EL (cell line): ENCODE measurements at regions not wholly inside any gene's neighbourhood (a gene's known extent, or its start where the extent isn't known, plus 50 kb on each side); places are given as distances from the start of the nearest gene placed in this dataset.

Experiments
- DNase-seq: peaks from one replicate; pipeline ENCODE4 v3.0.0-alpha.2; 2016

DNA sequence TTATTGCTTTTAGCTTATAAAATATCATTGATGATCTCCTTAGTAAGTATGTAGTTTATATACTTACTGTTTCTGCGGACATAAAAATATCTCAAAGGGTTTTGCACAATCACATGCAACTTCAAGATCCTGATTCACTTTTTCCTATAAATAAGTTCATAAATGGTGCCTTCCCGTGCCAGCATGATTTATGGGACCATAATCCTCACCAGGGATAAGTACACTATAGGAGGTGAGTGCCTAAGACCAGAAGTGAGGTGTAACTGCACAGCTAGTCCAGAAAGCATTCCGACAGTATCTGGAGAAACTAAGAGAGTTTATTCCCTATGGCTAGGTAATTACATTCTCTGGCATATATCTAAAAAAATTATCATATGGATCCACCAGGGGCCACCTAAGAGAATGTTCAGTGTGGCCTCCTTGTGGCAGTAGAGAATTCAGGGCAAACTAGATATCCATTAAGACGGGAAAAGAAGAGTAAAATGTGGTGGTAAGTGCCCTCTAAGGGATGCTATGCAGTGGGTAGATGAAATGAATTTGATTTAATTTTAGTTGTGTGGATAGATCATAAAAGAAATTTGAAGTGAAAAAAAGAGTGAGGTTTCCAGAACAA is 402.5 kb upstream of the SLC24A2 start:
- DNase-seq = no peak

DNA sequence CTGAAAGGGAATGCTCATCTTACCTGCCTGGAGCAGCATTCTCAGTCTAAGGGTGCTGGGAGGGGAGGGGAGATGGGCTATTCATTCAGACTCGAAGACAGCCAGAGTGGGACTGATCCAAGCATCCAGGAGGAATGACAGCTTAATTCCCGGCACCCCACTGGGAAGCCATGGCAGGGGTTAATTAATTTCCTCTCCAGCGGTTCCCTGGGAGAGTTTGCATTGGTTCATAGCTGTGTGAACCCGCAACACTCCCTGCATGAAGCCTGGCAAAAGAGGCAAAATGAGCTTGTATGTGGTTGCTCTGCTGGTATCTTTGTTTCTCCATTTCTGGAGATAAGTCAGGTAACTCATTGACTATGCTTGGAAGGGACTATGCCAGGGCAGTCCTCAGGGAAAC is 401.0 kb upstream of the SLC24A2 start:
- no peak for DNase-seq

DNA sequence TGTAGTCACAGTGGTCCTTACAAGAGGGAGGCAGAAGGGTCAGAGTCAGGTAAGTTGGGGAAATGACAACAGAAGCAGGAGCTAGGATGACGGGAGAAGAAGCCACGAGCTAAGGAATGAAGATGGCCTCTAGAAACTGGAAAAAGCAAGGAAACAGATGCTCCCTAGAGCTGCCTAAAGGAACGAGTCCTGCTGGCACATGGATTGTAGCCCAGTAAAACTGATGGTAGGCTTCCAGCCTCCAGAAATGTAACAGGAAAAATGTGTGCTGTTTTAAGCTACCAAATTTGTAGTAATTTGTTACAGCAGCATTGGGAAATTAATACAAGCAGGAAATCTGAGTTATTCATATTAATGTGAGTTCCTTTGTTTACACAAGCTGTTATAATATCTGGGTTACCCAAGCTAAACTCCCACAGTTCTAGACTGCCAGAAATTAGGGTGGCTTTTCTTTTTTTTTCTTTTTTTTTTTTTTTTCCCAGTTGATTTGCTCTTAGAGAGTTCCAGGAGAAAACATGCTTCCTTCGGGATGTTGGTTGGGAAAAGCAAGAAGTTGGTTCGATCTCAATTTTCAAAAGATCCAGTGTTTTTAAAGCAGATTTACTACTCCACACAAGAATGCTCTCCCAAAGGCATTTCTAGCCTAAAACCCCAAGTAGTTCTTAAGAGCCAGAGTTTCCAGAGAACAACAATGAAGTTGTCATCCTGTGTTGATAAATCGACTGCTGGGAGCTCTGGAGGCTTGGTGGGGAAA is 400.0 kb upstream of the SLC24A2 start:
- DNase-seq = no peak

DNA sequence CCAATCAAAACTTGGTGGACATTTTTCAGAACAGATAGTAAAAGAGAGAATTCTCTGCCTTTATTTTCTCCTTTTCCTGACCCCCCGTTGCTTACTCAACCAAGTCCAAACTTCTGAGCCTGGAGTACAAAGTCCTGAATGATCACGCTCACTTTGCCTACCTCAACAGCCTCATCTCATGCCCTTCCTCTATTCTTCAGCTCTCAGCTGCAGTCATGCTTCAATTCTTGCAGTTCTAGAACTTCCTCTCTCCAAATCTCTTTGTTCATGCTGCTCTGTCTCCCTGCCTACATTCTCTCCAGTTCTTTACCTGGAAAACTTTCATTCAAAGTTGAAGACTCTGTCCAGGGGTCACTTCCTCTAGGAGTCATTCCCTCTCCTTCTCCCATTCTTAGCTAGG is 398.5 kb upstream of the SLC24A2 start:
- DNase-seq = no peak

DNA sequence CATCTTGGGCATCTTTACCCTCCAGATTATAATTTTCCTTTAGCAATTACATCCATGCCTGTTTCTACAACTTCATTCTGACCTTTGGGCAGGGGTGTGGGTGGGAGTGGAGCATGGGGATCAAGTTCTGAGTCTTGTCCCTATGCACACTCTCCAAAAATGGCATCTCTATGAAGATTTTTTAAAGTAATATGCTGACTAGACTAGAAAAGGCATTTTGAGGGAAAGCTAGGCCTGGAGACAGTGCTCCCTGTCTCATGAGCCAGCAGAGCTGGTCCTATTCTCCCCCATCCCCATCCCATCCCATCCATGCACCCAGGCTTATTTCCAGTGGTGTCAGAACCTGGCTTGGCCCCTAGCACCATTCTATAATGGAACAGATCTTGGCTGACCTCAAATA is 398.0 kb upstream of the SLC24A2 start:
- DNase-seq = no peak

DNA sequence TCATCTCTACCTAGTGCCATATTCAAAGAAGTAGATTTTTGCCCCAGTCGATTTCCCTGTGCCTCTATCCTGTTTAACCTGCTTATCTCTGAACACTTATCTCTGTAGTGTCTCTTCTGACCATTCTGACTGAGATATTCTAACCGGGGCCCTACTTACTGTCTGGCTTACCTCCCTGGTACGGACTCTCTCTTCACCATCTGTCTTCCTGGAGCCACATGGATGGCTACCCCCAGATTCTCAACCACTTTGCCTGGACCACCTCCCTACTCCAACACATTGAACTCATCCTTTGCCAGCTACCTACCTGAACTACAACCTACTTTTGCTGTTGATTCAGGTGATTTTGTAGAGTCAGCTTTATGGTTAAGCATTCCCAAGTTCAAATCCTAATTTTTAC is 397.4 kb upstream of the SLC24A2 start:
- no peak for DNase-seq

DNA sequence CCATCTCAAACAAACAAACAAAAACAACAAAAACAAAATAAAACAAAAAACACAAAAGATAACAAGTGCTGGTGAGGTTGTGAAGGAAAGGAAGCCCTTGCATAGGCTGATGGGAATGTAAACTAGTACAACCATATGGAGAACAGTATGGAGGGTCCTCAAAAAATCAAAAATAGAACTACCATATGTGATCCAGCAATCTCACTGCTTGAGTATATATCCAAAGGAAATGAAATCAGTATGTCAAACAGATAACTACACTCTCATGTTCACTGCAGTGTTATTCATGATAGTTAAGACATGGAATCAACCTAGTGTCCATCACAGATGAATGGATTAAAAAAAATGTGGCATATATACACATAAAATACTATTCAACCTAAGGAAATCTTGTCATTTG is 395.7 kb upstream of the SLC24A2 start:
- no peak for DNase-seq

DNA sequence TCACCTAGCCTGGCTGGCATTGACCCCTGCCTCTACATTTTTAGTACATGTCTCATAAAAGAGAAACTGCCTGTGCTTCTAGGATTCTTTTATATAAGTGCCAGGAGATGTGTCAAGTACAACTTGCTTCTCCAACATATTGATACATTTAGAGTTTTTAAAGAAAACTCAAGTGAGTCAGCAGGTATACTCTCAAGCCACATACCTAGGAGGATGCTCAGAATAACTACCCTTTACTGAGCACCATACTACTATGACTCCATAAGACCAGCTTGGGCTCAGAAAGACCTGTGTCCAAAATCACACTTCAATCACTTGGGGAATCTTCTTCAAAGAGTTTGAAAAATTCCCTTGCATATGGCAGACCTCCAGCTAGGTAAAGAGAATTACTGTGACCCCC is 389.8 kb upstream of the SLC24A2 start:
- DNase-seq = no peak

DNA sequence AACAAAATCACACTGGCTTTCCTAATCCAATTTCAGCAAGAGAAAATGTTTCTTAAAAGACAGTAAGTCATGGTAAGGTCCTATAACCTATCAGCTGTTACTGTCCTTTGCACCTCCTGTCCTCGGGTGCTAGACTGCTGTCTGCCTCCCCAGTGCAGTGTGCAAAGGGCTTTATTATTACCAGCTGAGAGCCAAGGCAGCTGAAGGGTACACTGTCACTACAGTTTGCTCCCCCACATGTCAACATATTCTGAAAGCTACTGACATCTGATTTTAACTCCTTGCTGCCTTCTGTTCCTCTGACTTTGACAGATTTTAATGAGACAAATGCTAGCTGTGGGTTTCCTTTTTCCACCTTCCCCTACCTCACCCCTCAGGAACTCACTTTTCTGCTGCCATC is 389.4 kb upstream of the SLC24A2 start:
- no peak for DNase-seq

DNA sequence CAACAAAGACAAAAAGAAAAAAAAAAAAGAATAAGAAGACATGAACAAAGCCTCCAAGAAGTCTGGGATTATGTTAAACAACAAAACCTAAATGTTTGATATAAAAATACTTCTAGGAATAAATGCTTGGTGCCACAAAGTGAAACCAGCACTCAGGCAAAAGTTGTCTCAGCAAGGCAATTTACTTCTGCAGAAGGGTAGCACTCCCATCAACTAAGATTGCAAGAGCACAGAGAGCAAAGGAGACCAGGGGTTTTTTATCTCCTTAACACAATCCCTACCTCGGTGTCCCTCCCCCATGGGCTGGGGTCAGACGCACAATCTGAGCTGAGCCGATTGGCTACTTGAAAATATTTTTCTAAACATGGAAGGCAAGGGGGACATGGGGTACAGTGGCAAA is 381.3 kb upstream of the SLC24A2 start:
- no peak for DNase-seq

DNA sequence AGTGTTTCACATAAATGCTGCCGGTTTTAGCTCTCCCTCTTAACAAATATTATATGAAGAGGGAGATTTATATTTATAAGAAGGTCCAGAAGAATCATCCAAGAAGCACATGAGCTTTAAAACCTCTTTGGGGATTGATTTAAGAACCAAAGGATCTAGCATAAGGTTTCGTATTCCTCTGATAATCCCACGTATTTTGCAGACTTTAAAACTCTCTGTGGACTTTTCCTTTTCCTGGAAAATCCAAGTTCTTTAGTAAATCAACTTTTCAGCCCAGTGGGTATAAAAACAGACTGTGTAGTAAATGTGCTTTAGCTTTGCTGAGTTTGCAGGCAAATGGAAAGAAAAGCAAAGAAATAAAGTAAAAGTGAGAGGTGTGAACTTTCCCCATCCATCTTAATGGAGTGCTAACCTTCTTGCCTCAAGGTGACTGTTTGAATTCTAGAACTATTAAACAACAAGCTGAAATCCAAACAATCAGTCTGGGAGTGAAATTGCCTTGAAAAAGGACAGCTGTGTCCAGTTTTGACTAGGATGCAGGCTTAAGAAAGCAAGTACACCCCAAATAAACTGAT is 363.4 kb upstream of the SLC24A2 start:
- no peak for DNase-seq

DNA sequence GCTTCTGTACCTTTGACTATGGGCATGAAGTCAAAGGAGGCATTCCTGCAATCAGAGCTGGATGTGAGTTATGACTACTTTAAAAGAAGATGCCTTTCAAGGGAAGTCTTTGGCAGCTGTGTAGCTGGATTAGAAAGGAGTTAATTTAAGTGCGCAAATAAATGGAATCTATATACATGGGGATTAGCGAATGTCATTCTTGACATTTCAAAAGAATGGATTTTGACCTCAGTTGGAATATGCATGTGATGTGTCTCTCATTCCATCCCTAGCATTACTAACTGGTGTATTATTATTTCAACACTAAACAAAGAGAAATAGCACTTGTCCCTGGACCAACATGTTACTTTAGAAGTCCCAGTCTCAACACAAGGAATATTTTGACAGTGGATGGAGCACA is 359.6 kb upstream of the SLC24A2 start:
- no peak for DNase-seq

DNA sequence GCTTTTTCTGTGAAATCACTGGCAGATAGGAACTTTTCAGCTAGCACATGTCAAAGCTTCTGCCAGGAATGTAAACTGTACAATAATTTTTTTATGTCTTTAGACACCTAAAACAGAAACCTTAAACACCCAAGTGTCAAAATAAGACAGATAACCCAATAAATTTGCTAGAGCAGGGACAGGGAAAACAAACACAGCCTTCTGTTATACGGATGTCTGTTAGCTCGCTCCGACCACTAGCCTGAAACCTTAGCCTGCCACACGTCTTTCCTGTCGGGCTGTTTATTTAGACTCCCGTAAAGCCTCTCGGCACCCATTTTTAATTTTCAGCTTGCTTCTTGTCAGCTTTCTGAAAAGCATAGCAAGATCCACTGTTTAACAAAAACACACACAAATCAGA is 355.4 kb upstream of the SLC24A2 start:
- DNase-seq = no peak

DNA sequence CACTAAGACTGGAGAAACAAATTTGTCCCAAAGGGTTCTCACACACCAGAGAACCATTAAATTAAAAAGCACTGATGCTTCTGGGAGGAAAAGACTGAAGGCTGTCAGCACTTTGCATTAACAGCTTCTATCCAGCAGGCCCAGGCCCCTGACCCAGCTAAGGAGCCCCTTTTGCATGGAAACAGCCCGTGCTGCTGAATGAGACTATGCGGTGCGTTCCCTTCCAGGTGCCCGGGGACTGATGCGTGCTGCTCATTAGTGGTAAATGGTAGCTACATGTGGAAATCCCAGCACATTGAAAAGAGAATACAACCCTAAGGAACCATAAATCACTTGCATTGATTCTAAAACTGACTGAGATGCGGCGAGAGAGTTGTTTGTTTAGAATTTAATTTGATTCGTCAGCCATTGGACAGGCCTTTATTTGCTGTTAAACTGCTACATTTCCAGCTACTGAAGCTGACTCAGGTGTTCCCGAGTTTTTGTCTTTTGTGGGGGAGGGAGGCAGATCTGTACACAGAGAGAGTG is 351.0 kb upstream of the SLC24A2 start:
- no peak for DNase-seq

DNA sequence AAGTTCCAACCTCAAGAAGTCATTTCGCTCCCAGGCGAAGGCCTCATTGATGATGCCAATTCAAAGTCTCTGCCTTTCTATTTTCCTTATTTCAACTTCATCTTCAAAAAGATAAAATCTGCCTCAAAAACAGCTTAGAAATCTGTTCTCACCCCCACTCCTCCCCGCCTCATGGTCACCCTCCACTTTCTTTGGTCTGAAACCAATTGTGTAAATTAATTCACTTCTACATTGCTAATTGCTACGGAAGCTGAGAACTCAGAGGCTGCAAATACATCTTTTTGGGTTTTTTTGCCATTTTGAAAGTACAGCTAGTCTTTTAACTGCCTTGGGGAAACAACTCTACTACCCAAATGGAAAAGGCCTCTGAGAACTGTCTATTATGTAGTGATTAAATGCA is 350.0 kb upstream of the SLC24A2 start:
- no peak for DNase-seq

DNA sequence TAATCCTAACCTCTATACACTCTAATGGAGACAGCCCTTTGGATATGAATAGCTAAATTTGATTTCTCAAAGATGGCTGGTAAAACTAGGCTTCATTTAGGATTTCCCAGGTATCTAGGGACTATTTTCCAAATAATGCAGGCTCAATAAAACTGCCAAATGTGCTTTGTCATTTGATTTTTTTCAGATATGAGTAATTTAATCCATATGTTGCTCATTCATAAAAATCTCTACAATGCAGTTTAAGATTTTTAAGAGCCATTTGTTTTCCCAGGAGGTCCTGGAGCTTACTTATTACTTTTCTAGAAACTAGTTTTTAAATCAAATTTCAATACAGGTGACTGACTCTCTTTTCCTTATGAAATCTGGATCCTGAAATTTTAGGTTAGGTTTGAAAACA is 349.3 kb upstream of the SLC24A2 start:
- DNase-seq = no peak

DNA sequence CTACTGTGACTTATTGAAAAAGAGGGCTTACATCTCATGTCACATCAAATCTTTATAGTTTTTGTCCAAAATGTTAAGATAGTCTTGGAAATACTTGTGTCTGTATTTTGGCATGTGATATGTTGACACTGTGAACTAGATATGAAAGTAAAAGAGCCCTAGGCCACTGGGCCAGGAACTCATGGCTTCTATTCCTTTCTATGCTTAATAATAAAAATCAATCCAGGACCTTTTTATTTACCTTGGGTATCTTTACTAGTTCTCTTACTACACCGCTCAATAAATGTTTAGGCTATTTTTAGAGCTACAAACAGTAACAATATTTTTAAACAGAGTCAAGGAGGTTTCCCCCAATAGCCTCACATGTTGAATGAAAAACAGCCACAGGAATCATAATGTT is 348.6 kb upstream of the SLC24A2 start:
- DNase-seq = no peak

DNA sequence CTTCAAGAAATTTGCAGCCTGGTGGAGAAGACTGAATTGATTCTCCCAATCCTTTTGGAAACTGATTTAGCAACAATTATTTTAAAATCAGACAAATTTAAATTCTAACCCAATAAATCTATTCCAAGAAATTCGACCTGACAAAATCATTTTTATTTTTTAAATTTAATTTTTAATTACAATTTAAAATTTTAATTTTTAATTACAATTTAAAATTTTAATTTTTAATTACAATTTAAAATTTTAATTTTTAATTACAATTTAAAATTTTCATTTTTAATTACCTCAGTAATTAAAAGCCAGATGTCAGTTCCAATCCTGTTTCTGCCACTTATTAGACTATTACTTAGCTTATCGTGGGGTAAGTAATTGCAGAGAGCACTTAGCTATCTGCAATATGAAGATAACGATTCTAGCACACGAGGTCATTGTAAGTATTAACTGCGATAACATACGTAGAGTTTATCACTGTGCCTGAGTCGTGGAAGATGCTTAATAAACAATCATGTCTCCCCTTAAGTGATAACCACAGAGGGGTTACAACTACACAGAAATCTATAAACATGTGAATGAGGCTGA is 346.4 kb upstream of the SLC24A2 start:
- no peak for DNase-seq

DNA sequence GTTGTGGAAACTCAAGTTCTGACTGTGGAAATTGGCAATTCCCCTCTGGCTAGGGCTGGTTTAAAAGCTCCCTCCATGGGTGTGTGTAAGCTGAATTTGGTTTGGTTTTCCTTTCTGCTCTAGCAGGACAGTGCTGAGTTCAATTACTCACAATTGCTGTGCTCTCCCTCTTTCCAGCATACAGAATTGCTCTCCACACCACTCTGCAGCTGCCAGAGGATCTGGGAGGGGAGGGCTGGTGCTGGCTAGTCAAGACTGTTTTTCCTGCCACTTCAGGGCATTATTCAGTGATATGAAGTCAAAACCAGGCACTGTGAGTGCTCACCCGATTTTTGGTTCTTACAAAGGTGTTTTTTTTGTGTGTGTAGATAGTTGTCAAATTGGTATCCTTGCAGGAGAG is 336.9 kb upstream of the SLC24A2 start:
- DNase-seq = no peak

DNA sequence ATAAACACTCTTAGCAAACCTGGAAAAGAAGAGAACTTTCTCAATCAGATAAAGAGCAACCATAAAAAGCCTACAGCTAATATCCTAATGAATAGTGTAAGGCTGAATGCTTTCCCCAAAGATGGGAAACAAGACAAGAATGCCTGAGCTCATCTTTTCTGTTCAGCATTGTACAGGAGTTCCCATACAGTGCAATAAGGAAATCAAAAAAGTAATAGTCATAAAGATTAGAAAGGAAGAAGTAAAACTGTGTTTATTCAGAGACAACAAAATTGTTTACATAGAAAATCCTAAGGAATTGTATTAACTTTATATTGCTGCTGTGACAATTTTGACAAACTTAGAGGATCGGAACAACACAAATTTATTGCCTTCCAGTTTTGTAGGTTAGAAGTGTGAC is 330.7 kb upstream of the SLC24A2 start:
- no peak for DNase-seq

DNA sequence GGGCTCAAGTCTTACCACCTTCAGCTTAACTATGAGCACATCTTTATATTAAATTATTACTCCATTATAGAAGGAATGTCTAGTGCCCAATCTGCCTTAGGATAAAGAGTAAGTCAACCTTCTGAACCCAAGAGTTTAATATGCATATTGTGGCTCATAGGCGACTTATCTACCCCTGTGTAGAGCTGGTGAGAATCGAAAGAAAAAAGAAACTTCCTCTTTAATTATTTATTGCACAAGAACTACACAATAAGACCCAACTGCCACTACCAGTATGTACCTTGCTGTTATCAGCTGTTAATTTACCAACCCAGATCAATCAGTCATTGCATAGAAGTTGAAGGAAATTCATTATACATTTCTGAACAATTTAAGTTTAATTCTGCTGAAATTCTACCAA is 329.1 kb upstream of the SLC24A2 start:
- DNase-seq = no peak

DNA sequence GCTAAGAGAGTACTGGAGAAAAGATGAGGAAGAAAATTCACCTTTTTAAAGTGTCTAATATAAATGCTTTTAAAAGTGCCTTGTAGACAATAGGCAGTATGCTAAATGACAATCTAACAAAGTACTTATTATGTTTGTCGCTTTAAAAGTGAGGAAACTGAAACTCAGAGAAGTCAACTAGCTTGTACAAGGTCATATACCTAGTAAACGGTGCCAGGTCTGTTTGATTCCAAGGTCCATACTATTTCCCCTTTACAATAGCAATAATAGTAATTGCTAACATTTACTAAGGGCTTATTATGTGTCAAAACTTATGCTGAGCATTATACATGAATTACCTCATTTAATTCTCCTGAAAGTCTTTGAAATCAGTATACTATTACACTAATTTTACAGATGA is 328.6 kb upstream of the SLC24A2 start:
- no peak for DNase-seq

DNA sequence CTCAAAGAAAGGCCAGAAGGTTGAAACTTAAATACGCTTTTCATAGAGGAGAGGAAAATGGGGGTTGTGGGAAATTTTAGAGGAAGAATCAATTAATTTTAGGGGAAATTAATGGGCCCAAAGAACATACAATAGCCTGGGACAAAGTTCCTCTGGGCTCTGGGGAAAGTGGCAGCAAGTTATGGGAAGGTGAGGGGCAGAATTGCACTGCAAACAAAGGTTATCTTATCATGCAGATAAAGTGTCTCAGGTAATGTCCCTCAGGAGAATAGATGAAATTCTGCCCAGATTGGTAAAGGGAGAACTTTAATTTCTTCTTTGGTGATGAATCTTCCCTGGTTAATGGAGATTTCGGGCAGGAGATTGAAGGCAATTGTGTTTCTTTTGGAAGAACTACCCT is 326.1 kb upstream of the SLC24A2 start:
- DNase-seq = no peak

DNA sequence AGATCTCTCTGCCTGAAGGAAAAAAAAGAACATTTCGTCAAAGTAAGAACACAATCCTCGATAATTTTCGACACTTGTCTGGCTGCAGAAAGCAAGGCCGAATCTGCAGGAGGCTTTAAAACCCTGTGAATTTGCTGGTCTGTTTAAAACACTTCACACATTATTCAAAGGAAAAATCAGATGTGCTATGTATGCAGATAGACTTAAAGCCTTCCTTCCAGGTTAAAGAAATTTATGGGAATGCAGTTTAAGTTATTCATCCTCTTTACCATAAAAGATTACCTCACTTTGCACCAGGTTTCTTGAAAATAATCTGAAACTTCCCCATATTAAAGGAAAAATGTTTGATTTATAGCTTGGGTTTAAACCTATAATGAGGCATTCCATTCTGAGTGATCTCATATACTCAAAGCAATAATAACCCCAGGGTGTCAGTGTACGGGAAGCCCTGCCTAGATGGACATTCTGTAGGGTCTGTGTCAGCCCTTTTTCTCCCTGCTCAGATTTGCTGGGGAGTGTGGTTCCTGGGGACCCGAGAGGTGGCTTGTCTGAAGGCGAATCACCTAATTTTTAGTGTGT is 323.5 kb upstream of the SLC24A2 start:
- DNase-seq = peak; percentile 32
